ENCODE measurements at regions not wholly inside any gene's neighbourhood (a gene's known extent, or its start where the extent isn't known, plus 50 kb on each side); places are given as distances from the start of the nearest gene placed in this dataset.
"Not testable (repeated sequence)": the region's sequence is repeated elsewhere in the genome, so short reads cannot be mapped to it uniquely, and the experiment has no call there.

DNA sequence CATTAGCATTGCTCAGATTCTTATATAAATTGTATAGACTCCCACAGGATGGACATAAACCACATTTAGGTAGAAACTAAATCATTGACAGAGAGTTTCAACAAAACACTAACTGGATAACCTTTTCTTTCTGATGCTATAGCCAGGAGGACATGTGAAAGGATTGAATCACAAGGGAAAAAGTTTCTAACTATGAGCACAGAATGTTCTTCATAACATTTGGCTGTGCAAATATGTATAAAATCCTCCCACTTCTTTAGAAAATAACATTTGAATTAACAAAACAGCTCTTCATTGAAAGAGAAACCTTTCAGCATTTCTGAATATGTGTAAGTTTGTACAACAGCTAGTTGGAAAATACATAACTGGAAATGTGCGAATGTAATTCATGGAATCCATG is 167.3 kb downstream of the TBX15 start:
- Histone ChIP-seq H3K36me3 (no peaks in the 10 kb centered on the region), H3K4me3 (no peak overlapping the region), H3K9me3 (no peaks in the 10 kb centered on the region), H3K4me1 (no peaks in the 10 kb centered on the region), H3K27ac (no peak overlapping the region), H3K27me3 (no peaks in the 10 kb centered on the region)
- DNase-seq = no peak
- no peak for TF ChIP-seq POLR2A (IDR thresholded peaks at IDR 0.05)
- TF ChIP-seq, protein P1, sequence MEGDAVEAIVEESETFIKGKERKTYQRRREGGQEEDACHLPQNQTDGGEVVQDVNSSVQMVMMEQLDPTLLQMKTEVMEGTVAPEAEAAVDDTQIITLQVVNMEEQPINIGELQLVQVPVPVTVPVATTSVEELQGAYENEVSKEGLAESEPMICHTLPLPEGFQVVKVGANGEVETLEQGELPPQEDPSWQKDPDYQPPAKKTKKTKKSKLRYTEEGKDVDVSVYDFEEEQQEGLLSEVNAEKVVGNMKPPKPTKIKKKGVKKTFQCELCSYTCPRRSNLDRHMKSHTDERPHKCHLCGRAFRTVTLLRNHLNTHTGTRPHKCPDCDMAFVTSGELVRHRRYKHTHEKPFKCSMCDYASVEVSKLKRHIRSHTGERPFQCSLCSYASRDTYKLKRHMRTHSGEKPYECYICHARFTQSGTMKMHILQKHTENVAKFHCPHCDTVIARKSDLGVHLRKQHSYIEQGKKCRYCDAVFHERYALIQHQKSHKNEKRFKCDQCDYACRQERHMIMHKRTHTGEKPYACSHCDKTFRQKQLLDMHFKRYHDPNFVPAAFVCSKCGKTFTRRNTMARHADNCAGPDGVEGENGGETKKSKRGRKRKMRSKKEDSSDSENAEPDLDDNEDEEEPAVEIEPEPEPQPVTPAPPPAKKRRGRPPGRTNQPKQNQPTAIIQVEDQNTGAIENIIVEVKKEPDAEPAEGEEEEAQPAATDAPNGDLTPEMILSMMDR (IDR thresholded peaks at IDR 0.05) = no peak

DNA sequence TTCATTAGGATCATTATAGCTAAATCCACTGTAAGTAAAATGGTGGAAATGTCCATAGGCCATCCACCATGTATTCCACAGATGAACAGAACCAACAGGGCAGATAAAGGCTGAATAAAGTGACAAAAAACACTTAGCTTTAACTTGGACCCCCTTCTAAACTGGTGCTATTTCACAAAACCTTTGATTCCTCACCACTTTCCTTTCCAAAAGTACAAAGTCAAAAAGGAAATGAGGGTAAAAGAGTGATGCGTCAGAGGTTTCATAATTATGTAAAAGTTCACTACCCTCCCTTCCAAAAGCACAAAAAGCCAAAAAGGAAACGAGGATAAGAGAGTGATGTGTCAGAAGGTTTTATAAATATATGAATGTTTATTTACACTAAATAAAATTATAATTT is 172.2 kb downstream of the TBX15 start:
- DNase-seq = no peak
- peak overlapping the region in 2 of 4 donors; percentile 30 to 34 for H3K27ac ChIP-seq
- no peaks in the 10 kb centered on the region for H3K9me3 ChIP-seq
- no peaks in the 10 kb centered on the region for H3K27me3 ChIP-seq
- no peaks in the 10 kb centered on the region for H3K36me3 ChIP-seq
- TF ChIP-seq POLR2A (IDR thresholded peaks at IDR 0.05) = no peak
- TF ChIP-seq, protein P1 (IDR thresholded peaks at IDR 0.05) = no peak
- no peak overlapping the region for H3K4me3 ChIP-seq
- no peaks in the 10 kb centered on the region for H3K4me1 ChIP-seq

DNA sequence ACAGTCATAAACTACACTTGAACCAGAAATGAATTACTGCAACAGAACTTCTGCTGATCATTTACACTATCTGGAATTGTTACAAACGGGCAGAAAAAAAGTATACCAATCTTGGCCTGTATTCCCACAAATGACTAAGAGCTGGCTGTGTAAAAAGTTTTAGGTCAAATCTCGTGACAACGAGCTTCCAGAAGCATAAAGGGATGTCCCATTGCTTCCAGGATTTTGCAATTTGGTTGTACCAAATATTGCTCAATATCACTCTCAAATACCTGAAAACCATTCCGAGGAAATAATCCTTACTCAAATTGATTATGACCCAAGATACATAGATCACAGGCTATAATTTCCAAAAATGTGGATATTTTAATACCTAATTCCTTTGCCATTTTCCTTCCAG is 175.6 kb downstream of the TBX15 start:
- Histone ChIP-seq H3K4me1 (no peaks in the 10 kb centered on the region), H3K4me3 (no peak overlapping the region), H3K36me3 (no peaks in the 10 kb centered on the region), H3K27ac (no peak overlapping the region), H3K27me3 (no peaks in the 10 kb centered on the region), H3K9me3 (no peaks in the 10 kb centered on the region)
- no peak for DNase-seq
- TF ChIP-seq POLR2A (IDR thresholded peaks at IDR 0.05) = no peak
- TF ChIP-seq, protein P1 (IDR thresholded peaks at IDR 0.05) = no peak

DNA sequence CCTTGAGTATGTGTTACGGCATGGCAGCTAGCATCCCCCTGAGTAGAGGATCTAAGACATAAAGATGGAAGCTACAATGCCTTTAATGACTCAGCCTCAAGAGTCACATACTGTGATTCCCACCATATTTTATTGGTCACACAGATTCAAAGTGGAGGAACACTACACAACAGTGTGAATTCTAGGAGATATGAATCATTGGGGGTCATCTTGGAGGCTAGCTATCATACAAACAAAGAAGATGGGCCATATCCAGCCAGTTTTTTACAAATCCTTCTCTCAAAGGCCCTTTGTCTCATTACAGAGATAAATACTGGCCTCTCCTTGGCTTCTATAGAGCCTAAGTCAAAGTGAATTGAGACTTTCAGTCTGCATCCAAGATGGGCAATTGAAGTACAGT is 177.0 kb downstream of the TBX15 start:
- Histone ChIP-seq H3K27ac (no peak overlapping the region), H3K4me1 (no peaks in the 10 kb centered on the region), H3K9me3 (no peaks in the 10 kb centered on the region), H3K27me3 (no peaks in the 10 kb centered on the region), H3K36me3 (no peaks in the 10 kb centered on the region), H3K4me3 (no peak overlapping the region)
- TF ChIP-seq, protein P1 (IDR thresholded peaks at IDR 0.05) = no peak
- no peak for TF ChIP-seq POLR2A (IDR thresholded peaks at IDR 0.05)
- no peak for DNase-seq

DNA sequence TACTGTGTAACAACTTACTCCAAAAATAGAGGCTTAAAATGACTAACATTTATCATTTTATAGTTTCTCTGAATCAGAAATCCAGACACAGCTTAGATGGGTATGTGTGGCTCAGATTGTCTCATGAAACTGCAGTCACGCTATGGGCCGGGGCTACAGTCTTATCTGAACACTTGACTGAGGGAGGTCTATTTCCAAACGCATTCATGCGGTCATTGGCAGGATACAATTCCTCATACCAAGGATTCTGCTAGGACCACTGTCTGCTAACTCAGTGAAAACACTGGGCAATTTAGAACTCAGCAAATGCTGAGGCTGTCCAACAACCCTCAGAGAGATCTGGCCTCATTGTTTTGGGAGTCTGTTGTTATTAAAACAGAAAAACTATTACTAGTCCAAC is 178.6 kb downstream of the TBX15 start:
- Histone ChIP-seq H3K27ac (no peak overlapping the region), H3K36me3 (no peaks in the 10 kb centered on the region), H3K9me3 (no peaks in the 10 kb centered on the region), H3K27me3 (no peaks in the 10 kb centered on the region), H3K4me1 (no peaks in the 10 kb centered on the region), H3K4me3 (no peak overlapping the region)
- DNase-seq = no peak
- no peak for TF ChIP-seq POLR2A (IDR thresholded peaks at IDR 0.05)
- TF ChIP-seq, protein P1 (IDR thresholded peaks at IDR 0.05) = no peak

DNA sequence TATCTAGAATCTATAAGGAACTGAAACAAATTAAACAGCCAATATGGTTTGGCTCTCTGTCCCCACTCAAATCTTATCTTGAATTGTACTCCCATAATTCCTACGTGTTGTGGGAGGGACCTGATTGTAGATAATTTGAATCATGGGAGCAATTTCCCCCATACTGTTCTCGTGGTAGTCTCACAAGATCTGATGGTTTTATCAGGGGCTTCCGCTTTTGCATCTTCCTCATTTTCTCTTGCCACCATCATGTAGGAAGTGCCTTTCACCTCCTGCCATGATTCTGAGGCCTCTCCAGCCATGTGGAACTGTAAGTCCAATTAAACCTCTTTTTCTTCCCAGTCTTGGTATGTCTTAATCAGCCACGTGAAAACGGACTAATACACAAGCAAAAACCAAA is 185.0 kb downstream of the TBX15 start:
- DNase-seq, H3K27ac ChIP-seq, H3K36me3 ChIP-seq, H3K4me1 ChIP-seq, H3K9me3 ChIP-seq, H3K4me3 ChIP-seq, H3K27me3 ChIP-seq: not testable (repeated sequence)
